DMS114 treated with DMSO at 0.1 percent for 48 hours (cell line): ENCODE measurements at regions not wholly inside any gene's neighbourhood (a gene's known extent, or its start where the extent isn't known, plus 50 kb on each side); places are given as distances from the start of the nearest gene placed in this dataset.

ENCODE experiments used
- DNase-seq: peaks from one replicate; lab custom pipeline; 2025; ENCODE audit not compliant: unreplicated experiment; lab: John Stamatoyannopoulos, UW

- DNase-seq = no peak
Measured at GRCh38 chr2:180662941-180663471, 317.4 kb upstream of the UBE2E3 start.

- DNase-seq = no peak
Measured at GRCh38 chr2:180662521-180662920, 317.9 kb upstream of the UBE2E3 start.

GRCh38 chr2:180661686-180662030 lies 318.7 kb upstream of the UBE2E3 start:
- DNase-seq = no peak

GRCh38 chr2:180660881-180661685 lies 319.3 kb upstream of the UBE2E3 start:
- no peak for DNase-seq

GRCh38 chr2:180660207-180660606 lies 320.2 kb upstream of the UBE2E3 start:
- DNase-seq = no peak

- no peak for DNase-seq
Measured at GRCh38 chr2:180657054-180657453, 323.4 kb upstream of the UBE2E3 start.

GRCh38 chr2:180656455-180656847 lies 324.0 kb upstream of the UBE2E3 start:
- no peak for DNase-seq

- DNase-seq = no peak
Measured at GRCh38 chr2:180655842-180656454, 324.5 kb upstream of the UBE2E3 start.

GRCh38 chr2:180655393-180655792 lies 325.0 kb upstream of the UBE2E3 start:
- no peak for DNase-seq

- DNase-seq = no peak
Measured at GRCh38 chr2:180653481-180653880, 326.9 kb upstream of the UBE2E3 start.

GRCh38 chr2:180652794-180653193 lies 327.6 kb upstream of the UBE2E3 start:
- no peak for DNase-seq

GRCh38 chr2:180651596-180651995 lies 328.8 kb upstream of the UBE2E3 start:
- no peak for DNase-seq

GRCh38 chr2:180647621-180648020 lies 332.8 kb upstream of the UBE2E3 start:
- no peak for DNase-seq

- DNase-seq = no peak
Measured at GRCh38 chr2:180647221-180647620, 333.2 kb upstream of the UBE2E3 start.

GRCh38 chr2:180646756-180647155 lies 333.6 kb upstream of the UBE2E3 start:
- no peak for DNase-seq

- no peak for DNase-seq
Measured at GRCh38 chr2:180644709-180645108, 335.7 kb upstream of the UBE2E3 start.

- DNase-seq = no peak
Measured at GRCh38 chr2:180630756-180631155, 349.6 kb upstream of the UBE2E3 start.

- DNase-seq = no peak
Measured at GRCh38 chr2:180625006-180625844, 355.2 kb upstream of the UBE2E3 start.

- no peak for DNase-seq
Measured at GRCh38 chr2:180621941-180622918, 358.2 kb upstream of the UBE2E3 start.

GRCh38 chr2:180621366-180621765 lies 359.0 kb upstream of the UBE2E3 start:
- no peak for DNase-seq
